HG03196 (cell line): ENCODE measurements at regions not wholly inside any gene's neighbourhood (a gene's known extent, or its start where the extent isn't known, plus 50 kb on each side); places are given as distances from the start of the nearest gene placed in this dataset.
"Not testable (repeated sequence)": the region's sequence is repeated elsewhere in the genome, so short reads cannot be mapped to it uniquely, and the experiment has no call there.

Experiments used
- ATAC-seq: cut with Tn5 transposase; IDR thresholded peaks from one replicate; pipeline ENCODE4 v1.9.1; 2021; ENCODE audit not compliant: unreplicated experiment

DNA sequence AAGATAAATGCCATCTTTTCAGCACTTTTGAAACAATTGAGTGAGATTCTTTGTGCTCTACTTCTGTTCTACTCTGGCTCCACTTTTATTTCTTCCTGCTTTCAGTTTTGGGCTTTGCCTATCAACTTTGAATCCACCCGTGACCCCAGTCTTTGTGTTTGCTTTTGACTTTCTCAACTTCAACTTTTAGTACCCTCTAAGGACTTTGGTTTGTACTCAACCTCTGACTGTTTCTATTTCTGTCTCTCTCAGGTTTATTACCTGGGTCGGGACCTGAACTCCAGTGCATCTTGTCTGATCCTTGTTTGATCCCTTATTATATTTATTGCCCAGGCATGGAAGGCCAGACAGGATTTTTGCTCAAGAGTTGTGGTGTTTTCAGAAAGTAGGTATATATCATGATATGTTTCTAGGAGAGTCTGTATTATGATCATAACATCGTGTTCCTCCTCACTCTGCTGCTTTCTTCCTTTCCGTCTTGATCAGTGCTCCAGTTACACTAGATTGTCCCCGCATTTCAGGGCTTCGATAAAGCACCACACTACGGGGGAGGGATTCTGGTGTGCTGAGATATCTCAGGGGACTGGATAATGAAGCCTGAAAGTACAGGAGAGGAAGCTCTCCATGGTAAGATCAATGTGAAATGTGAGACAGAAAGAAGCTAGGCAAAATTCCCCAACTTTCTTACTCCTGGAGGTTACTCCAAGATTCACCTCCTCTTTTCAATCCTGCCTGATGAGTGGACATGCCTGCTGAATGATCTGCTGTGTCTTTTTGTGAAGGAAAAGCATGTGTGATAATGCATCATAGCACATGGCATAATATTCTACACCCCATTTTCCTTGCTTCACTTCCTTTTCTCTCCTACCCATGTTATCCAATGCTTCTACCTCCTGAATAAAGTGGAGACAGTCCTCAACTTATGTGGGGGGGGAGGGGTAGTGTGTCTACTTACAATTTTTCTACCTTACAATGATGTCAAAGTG is 155.5 kb upstream of the GRIN3A start:
- no peak for ATAC-seq

DNA sequence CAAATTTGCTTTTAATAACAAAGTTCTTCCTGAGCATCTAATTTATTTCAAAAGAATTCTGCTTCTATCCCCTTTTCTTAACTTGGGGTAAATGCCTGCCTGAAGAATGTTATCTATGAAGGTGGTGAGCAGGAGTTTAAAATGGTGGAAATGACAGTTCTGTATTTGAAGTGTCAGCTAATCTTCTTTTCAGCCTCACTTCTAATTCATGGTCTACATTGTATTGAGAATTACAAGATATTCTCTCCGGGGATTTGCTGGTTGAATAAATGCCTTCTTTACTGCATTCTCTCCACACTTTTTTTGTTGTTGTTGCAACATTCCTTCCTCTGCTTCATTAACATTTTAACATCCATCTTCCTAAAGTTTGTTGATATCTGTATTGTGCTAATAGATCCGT is 143.1 kb upstream of the GRIN3A start:
- no peak for ATAC-seq

DNA sequence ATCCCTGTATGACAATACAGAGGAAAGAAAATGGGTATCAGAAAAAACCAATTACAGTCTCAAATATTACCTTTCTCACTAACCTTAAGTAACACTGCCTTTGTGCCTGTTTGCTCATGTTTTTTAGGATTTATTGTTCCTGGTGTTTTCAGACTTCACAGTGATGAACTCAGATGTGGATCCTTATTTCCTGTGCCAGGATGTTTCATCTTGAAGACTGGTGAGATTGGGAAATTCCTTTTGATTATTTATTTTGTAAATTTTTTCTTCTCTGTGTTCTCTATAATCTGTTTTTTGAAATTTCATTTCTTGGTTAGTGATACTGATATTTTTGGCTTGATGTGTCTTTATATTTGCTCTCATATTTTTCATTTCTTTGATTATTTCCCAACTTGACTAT is 142.4 kb upstream of the GRIN3A start:
- ATAC-seq = no peak

DNA sequence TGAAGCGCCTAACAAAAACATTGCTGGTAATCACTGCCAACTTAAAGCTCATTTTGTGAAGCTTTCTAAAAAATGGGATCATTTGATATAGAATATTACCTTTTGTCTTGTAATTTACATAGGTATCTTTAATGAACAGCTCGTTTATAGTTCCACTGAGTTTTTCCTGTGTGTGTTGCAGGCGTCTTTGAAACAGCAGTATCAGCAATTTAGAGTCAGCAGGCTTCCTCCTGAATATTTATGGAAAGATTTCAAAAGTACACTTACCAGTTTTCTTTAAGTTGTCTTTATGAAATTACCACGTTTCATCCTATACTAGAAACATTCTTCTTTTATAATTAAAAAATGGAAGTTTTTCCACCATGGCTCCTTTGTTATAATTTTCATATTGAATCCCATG is 140.3 kb upstream of the GRIN3A start:
- ATAC-seq = no peak

GRCh38 chr9:101877439-101877838 is 139.0 kb upstream of the GRIN3A start:
- ATAC-seq = no peak

- ATAC-seq = no peak
Measured at GRCh38 chr9:101861472-101861871, 123.0 kb upstream of the GRIN3A start.

GRCh38 chr9:101860920-101861319 is 122.5 kb upstream of the GRIN3A start:
- ATAC-seq = no peak

DNA sequence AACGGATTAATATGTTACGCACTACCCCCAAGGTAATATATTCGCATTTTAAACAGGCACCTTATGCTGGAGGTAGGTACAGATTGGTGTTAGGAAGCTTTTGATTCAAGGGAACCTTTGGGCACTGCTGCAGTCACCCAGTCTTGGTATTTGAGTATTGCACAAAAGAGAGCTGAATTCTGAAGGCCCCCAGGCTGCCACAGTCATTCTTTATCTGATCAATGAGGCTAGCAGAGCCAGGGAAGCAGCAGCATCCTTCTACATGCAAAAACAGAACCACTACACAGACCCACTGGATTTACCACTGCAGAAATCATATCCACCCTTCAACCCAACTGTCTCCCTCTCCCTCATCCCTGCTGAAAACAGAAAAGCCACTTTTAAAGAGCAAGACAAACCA is 121.2 kb upstream of the GRIN3A start:
- no peak for ATAC-seq

- no peak for ATAC-seq
Measured at GRCh38 chr9:101858026-101858425, 119.6 kb upstream of the GRIN3A start.

DNA sequence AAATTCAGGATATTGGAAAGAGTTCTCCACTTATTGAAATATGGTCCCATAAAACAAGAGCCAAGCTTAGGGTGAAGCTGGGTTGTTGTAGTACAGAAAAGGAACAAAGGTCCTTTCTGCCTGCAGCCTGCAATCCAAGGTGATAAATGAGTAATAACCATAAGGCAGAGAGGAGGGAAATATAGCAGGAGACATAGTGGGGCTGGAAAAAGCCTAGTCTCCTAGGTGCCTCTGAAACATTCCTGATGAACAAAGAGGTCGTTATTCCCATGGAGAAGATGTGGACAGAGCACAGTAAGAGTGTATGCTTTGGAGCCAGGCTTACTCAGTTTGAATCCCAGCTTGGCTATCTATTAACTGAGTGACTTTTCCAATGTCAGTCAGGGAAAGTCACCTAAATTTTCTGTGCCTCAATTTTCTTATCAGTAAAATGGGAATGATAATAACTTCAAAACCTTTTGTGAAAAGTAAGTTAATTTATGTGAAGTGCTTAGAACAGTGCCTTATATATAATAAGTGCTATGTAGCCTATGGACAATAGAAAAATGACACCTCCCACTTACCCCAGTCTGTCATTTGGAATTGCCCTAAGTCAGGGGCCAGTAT is 110.8 kb upstream of the GRIN3A start:
- no peak for ATAC-seq

GRCh38 chr9:101848485-101848919 is 110.1 kb upstream of the GRIN3A start:
- no peak for ATAC-seq

DNA sequence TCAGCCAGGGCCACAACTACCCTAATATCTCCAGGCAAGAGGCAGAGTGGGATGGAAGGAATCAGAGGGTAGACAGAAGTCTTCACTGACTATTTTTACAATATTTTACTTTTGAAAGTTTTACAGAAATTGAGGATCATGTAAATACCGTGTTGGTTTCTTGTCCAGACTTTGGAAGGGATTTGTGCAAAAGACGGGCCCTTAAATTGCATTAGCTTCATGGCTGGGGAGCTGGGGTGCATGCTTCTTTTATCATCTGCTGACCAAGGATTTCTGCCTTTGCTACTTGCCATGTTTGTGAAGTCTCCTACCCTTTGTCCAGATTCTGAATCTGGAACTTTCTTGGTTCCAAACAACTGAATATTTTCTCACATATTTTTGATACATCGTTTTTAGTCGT is 107.7 kb upstream of the GRIN3A start:
- ATAC-seq = no peak

GRCh38 chr9:101840694-101841188 is 102.3 kb upstream of the GRIN3A start:
- ATAC-seq = no peak

- not testable (repeated sequence) for ATAC-seq
Measured at GRCh38 chr9:101838988-101839387, 100.5 kb upstream of the GRIN3A start.

DNA sequence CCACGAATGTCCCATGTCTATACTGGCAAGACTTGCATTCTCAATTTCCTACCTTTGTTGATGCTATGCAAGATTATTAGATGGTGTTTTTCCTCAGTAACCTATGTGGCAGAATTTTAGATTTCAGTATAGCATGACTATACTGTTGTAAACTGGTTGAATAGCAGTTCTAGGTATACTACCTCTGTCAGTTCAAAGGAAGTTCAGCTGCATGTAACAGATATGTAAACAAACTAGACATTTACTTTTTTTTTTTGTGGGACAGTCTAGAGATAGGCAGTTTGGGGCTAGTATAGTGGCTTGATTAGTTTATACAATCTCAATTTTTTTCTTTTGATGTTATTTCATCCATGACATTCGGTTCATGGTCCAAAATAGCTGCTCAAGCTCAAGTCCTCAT is 97.6 kb upstream of the GRIN3A start:
- no peak for ATAC-seq

DNA sequence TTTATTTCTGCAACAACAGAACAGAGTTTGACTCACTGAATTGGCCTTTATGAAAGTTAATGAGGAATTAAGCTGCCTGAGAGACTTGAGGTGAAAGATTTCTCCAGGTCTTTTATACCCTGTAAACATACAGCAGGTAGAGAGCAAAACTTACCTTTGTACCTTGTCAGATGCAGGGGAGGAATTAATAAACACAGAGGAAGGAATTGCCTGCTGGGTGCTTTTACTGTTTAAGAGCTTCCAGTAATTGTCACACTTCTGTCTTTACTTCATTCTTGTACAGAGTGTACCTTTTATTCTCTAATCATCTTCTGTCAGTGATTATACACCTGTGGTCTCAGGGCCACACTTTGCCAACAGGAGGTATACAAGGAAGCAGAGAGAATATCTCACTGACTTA is 94.0 kb upstream of the GRIN3A start:
- ATAC-seq = no peak

DNA sequence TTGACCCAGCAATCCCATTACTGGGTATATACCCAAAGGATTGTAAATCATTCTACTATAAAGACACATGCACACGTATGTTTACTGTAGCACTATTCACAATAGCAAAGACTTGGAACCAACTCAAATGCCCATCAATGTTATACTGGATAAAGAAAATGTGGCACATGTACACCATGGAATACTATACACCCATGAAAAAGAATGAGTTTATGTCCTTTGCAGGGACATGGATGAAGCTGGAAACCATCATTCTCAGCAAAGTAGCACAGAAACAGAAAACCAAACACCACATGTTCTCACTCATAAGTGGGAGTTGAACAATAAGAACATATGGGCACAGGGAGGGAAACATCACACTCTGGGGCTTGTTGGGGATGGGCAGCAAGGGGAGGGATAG is 83.0 kb upstream of the GRIN3A start:
- ATAC-seq = not testable (repeated sequence)

DNA sequence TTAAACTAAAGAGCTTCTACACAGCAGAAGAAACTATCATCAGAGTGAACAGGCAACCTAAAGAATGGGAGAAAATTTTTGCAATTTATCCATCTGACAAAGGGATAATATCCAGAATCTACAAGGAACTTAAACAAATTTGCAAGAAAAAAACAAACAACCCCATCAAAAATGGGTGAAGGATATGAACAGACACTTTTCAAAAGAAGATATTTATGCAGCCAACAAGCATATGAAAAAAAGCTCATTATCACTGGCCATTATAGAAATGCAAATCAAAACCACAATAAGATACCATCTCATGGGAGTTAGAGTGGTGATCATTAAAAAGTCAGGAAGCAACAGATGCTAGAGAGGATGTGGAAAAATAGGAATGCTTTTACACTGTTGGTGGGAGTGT is 82.5 kb upstream of the GRIN3A start:
- ATAC-seq = not testable (repeated sequence)

GRCh38 chr9:101814064-101814463 is 75.6 kb upstream of the GRIN3A start:
- no peak for ATAC-seq

GRCh38 chr9:101807879-101808278 is 69.4 kb upstream of the GRIN3A start:
- not testable (repeated sequence) for ATAC-seq

- no peak for ATAC-seq
Measured at GRCh38 chr9:101796044-101796443, 57.6 kb upstream of the GRIN3A start.

DNA sequence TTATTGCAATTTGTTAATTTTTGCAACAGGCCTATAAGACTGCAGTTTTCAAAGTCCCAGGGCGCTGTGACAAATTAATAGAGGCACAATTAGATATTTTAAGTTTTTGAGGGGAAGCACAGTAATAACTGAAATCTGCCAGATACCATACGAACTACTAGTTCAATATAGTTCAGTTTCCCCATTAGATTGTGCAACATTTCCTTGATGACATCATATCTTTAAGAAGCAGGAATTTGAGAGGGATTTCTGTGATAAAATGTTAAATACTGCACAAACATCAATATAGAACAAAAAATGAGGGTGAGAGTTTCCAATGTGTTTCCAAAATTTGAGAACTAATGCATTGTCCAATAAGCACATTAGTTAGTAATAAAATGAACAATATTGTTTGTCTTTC is 56.7 kb upstream of the GRIN3A start:
- no peak for ATAC-seq
